ENCODE measurements at regions not wholly inside any gene's neighbourhood (a gene's known extent, or its start where the extent isn't known, plus 50 kb on each side); places are given as distances from the start of the nearest gene placed in this dataset.

GRCh38 chr12:126982707-126983106 lies 1284.3 kb upstream of the TMEM132C start:
- TF ChIP-seq CTCF (IDR thresholded peaks at IDR 0.05) (no peak), POLR2A (IDR thresholded peaks at IDR 0.05) (no peak)
